Tibial nerve (tissue), 4 donors: ENCODE measurements at regions not wholly inside any gene's neighbourhood (a gene's known extent, or its start where the extent isn't known, plus 50 kb on each side); places are given as distances from the start of the nearest gene placed in this dataset.
"Not testable (repeated sequence)": the region's sequence is repeated elsewhere in the genome, so short reads cannot be mapped to it uniquely, and the experiment has no call there.

Source experiments
- DNase-seq, 2 donors: peaks; one replicate each; pipeline ENCODE4 v3.0.0-alpha.2; 2019; ENCODE audit warnings: low spot score in 2 of 2
- H3K27ac ChIP-seq, 4 donors: fragments of 200-600 bp; sonication (generic) in 3 of 4; one replicate each; pipeline ENCODE4 v1.5.1; 2017 to 2019; ENCODE audit warnings: mild to moderate bottlenecking in 1 of 4
- H3K27me3 ChIP-seq, 2 donors: fragments of 200-600 bp; sonication (generic) in 1 of 2; one replicate each; pipeline versions ENCODE4 v1.5.1 to v1.6.0; 2017 to 2019
- H3K36me3 ChIP-seq, 3 donors: fragments of 200-600 bp; sonication (generic); one replicate each; pipeline ENCODE4 v1.5.1; 2018 to 2019
- H3K4me1 ChIP-seq, 4 donors: fragments of 200-600 bp; sonication (generic) in 3 of 4; one replicate each; pipeline ENCODE4 v1.5.1; 2017 to 2019
- H3K4me3 ChIP-seq, 4 donors: fragments of 200-600 bp; sonication (generic) in 3 of 4; one replicate each; pipeline ENCODE4 v1.5.1; 2017 to 2019; ENCODE audit warnings: mild to moderate bottlenecking in 1 of 4, moderate library complexity in 1 of 4
- H3K9me3 ChIP-seq, 4 donors: fragments of 200-600 bp; sonication (generic) in 3 of 4; one replicate each; pipeline ENCODE4 v1.5.1; 2017 to 2019
- EP300 ChIP-seq, 2 donors: sonication (generic); formaldehyde crosslinking; IDR thresholded peaks; one replicate each; pipeline ENCODE4 v1.6.1; 2017; ENCODE audit warnings: antibody characterized with exemption in 2 of 2, mild to moderate bottlenecking in 1 of 2
- POLR2A ChIP-seq, 2 donors: fragments of 450-650 bp; IDR thresholded peaks; one replicate each; pipeline ENCODE4 v1.6.1; 2017; ENCODE audit warnings: antibody characterized with exemption in 2 of 2, mild to moderate bottlenecking in 2 of 2, moderate library complexity in 2 of 2
- WGBS, 2 donors: methylation state at CpG; one replicate each; pipeline ENCODE4 v1.1.5; 2018; 5-methylcytosine and 5-hydroxymethylcytosine counted together
- TF ChIP-seq, protein P1 (sequence below), 5 experiments: fragments of 200-600 bp in 3 of 5; fragments of 450-650 bp in 2 of 5; sonication (generic) in 3 of 5; IDR thresholded peaks; one replicate each; pipeline ENCODE4 v1.5.1; 2016 to 2019; ENCODE audit warnings: antibody characterized with exemption in 5 of 5, mild to moderate bottlenecking in 3 of 5, moderate library complexity in 2 of 5

DNA sequence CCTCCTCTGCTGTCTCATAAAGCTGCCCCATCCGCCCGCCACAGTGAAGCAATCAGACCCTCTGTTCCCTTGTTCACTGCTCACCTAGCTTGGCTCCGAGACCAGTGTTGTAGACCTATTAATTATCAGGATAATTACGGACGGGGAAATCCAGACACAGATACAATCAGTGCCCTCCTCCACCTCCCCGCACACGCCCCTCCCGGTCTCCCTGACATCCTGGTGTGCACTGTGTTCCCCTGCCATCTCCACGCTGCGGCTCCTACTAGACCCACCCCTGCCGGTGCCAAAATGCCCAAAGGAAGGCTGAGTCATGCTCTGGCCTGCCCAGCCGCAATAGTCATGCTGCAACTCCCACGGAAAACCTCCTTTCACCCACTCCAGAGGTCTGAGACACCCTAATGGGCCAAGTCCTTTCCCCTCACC lies 277.3 kb upstream of the TLE3 start:
- Histone ChIP-seq H3K4me1 (peaks cover 0 to 30% (median 11%) of the 10 kb centered on the region in 4 donors), H3K9me3 (no peaks in the 10 kb centered on the region), H3K27ac (no peak overlapping the region), H3K4me3 (no peak overlapping the region), H3K36me3 (no peaks in the 10 kb centered on the region), H3K27me3 (no peaks in the 10 kb centered on the region)
- WGBS, 2 donors: 64 to 68% methylated on average over 13 of the region's 13 CpGs
- TF ChIP-seq EP300 (IDR thresholded peaks at IDR 0.05) (no peak), POLR2A (IDR thresholded peaks at IDR 0.05) (no peak)
- TF ChIP-seq, protein P1, sequence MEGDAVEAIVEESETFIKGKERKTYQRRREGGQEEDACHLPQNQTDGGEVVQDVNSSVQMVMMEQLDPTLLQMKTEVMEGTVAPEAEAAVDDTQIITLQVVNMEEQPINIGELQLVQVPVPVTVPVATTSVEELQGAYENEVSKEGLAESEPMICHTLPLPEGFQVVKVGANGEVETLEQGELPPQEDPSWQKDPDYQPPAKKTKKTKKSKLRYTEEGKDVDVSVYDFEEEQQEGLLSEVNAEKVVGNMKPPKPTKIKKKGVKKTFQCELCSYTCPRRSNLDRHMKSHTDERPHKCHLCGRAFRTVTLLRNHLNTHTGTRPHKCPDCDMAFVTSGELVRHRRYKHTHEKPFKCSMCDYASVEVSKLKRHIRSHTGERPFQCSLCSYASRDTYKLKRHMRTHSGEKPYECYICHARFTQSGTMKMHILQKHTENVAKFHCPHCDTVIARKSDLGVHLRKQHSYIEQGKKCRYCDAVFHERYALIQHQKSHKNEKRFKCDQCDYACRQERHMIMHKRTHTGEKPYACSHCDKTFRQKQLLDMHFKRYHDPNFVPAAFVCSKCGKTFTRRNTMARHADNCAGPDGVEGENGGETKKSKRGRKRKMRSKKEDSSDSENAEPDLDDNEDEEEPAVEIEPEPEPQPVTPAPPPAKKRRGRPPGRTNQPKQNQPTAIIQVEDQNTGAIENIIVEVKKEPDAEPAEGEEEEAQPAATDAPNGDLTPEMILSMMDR (IDR thresholded peaks at IDR 0.05): no peak
- no peak for DNase-seq

GRCh38 chr15:70374096-70374495 lies 276.4 kb upstream of the TLE3 start:
- Histone ChIP-seq H3K36me3 (no peaks in the 10 kb centered on the region), H3K27me3 (no peaks in the 10 kb centered on the region), H3K4me3 (no peak overlapping the region), H3K4me1 (peaks cover 0 to 30% (median 11%) of the 10 kb centered on the region in 4 donors), H3K9me3 (no peaks in the 10 kb centered on the region), H3K27ac (no peak overlapping the region)
- WGBS, 2 donors: 91 to 95% methylated on average over 2 of the region's 2 CpGs
- DNase-seq: no peak
- TF ChIP-seq, protein P1 (IDR thresholded peaks at IDR 0.05): no peak

DNA sequence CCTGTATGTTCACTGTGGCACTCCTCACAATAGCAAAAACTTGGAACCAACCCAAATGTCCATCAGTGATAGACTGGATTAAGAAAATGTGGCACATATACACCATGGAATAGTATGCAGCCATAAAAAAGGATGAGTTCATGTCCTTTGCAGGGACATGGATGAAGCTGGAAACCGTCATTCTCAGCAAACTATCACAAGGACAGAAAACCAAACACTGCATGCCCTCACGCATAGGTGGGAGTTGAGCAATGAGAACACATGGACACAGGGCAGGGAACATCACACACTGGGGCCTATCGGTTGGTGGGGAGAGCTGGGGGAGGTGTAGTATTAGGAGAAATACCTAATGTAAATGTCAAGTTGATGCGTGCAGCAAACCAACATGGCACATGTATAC lies 275.7 kb upstream of the TLE3 start:
- H3K27me3 ChIP-seq, H3K4me3 ChIP-seq, H3K27ac ChIP-seq, H3K36me3 ChIP-seq, DNase-seq, H3K9me3 ChIP-seq: not testable (repeated sequence)
- H3K4me1 ChIP-seq: peaks cover 0 to 30% (median 11%) of the 10 kb centered on the region in 4 donors
- 96 to 98% methylated on average over 4 of the region's 4 CpGs for WGBS, 2 donors

DNA sequence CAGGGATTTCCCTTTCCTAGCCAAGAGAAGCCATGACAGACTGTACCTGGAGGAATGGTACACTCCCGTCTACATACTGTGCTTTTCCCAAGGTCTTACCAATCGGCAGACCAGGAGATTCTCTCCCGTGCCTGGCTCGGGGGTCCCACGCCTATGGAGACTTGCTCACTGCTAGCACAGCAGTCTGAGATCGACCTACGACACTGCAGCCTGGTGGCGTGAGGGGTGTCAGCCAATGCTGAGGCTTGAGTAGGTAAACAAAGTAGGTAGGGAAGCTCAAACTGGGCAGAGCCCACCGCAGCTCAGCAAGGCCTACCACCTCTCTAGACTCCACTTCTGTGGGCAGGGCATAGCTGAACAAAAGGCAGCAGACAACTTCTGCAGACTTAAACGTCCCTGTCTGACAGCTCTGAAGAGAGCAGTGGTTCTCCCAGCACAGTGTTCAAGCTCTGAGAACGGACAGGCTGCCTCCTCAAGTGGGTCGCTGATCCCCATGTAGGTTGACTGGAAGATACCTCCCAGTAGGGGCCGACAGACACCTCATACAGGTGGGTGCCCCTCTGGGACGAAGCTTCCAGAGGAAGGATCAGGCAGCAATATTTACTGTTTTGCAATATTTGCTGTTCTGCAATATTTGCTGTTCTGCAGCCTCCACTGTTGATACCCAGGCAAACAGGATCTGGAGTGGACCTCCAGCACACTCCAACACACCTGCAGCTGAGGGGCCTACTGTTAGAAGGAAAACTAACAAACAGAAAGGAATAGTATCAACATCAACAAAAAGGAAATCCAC lies 270.4 kb upstream of the TLE3 start:
- 76 to 81% methylated on average over 13 to 14 of the region's 14 CpGs for WGBS, 2 donors
- not testable (repeated sequence) for H3K27me3 ChIP-seq, H3K9me3 ChIP-seq, H3K36me3 ChIP-seq, H3K27ac ChIP-seq, H3K4me1 ChIP-seq, H3K4me3 ChIP-seq, DNase-seq

DNA sequence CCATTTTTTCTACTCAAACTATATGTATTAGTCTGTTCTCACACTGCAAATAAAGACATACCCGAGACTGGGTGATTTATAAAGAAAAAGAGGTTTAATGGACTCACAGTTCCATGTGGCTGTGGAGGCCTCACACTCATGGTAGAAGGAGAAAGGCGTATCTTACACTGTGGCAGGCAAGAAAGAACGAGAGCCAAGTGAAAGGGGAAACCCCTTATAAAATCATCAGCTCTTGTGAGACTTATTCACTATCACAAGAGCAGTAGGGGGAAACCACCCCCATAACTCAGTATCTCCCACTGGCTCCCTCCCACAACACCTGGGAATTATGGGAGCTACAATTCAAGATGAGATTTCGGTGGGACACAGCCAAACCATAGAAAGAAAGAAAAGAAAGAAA lies 266.3 kb upstream of the TLE3 start:
- H3K27ac ChIP-seq, H3K9me3 ChIP-seq, H3K4me1 ChIP-seq, H3K4me3 ChIP-seq, H3K27me3 ChIP-seq, H3K36me3 ChIP-seq, DNase-seq: not testable (repeated sequence)
- 66 to 81% methylated on average over 3 to 4 of the region's 4 CpGs for WGBS, 2 donors

GRCh38 chr15:70362886-70363285 lies 265.2 kb upstream of the TLE3 start:
- TF ChIP-seq, protein P1 (IDR thresholded peaks at IDR 0.05): peak; percentile 56 to 77 (median 62)
- TF ChIP-seq EP300 (IDR thresholded peaks at IDR 0.05): no peak
- DNase-seq: no peak

DNA sequence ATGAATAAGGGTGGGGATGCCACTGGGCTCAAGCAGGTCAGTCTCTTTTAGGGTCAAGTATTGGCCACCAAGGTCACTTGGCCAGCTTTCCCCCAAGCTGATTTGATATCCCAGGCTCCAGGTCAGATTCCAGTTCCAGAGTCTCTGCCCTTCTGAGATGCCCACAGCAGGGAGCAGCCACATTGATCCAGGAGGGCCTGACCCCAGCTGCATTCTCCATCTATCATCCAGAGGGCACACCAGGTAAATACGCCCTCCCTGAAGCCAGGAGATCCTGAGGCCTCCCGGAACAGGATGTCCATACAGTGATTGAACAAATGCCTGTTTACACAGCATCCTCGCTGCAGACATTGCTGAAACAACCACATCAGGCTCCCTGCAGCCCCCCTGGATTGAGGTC lies 264.6 kb upstream of the TLE3 start:
- TF ChIP-seq EP300 (IDR thresholded peaks at IDR 0.05): no peak
- TF ChIP-seq POLR2A (IDR thresholded peaks at IDR 0.05): no peak
- TF ChIP-seq, protein P1 (IDR thresholded peaks at IDR 0.05): no peak
- Histone ChIP-seq H3K27me3 (no peaks in the 10 kb centered on the region), H3K4me3 (no peak overlapping the region), H3K27ac (no peak overlapping the region), H3K4me1 (peaks cover 0 to 7% (median 0%) of the 10 kb centered on the region in 4 donors), H3K9me3 (peaks cover 0 to 5% (median 0%) of the 10 kb centered on the region in 4 donors), H3K36me3 (no peaks in the 10 kb centered on the region)
- 64 to 92% methylated on average over 2 to 3 of the region's 3 CpGs for WGBS, 2 donors
- no peak for DNase-seq

More at GRCh38 chr15:70362886-70363285, 265.2 kb upstream of the TLE3 start:
- no peaks in the 10 kb centered on the region for H3K36me3 ChIP-seq
- peaks cover 0 to 5% (median 0%) of the 10 kb centered on the region in 4 donors for H3K9me3 ChIP-seq
- no peaks in the 10 kb centered on the region for H3K27me3 ChIP-seq
- H3K27ac ChIP-seq: no peak overlapping the region
- H3K4me1 ChIP-seq: peaks cover 0 to 1% (median 0%) of the 10 kb centered on the region in 4 donors
- no peak overlapping the region for H3K4me3 ChIP-seq
- WGBS, 2 donors: 34 to 37% methylated on average over 5 to 6 of the region's 6 CpGs
